Liver (tissue), 3 donors: ENCODE measurements at regions not wholly inside any gene's neighbourhood (a gene's known extent, or its start where the extent isn't known, plus 50 kb on each side); places are given as distances from the start of the nearest gene placed in this dataset.

Experiments
- EGR1 ChIP-seq, 2 donors: IDR thresholded peaks; 2 replicates each; pipeline ENCODE4 v1.6.1; 2016 to 2018; ENCODE audit warnings: antibody characterized with exemption in 2 of 2, low read depth in 2 of 2
- FOXA1 ChIP-seq: IDR thresholded peaks from 2 replicates; pipeline ENCODE4 v1.6.1; 2016; ENCODE audit warnings: antibody characterized with exemption
- GABPA ChIP-seq, 2 donors: IDR thresholded peaks in 1 of 2; conservative IDR thresholded peaks in 1 of 2; 2 replicates each; pipeline ENCODE4 v1.6.1; 2016; ENCODE audit warnings: antibody characterized with exemption in 2 of 2, mild to moderate bottlenecking in 1 of 2, moderate library complexity in 1 of 2
- JUND ChIP-seq, 2 donors: IDR thresholded peaks; 2 replicates each; pipeline ENCODE4 v1.6.1; 2016; ENCODE audit warnings: antibody characterized with exemption in 2 of 2
- TAF1 ChIP-seq: conservative IDR thresholded peaks from 2 replicates; pipeline ENCODE4 v1.6.1; 2016; ENCODE audit warnings: antibody characterized with exemption, mild to moderate bottlenecking
- TF ChIP-seq, protein P1 (sequence below): fragments of 150-350 bp; IDR thresholded peaks from 2 replicates; pipeline ENCODE4 v1.5.1; 2017; ENCODE audit warnings: improper control_type of control experiment, low read depth, low read length; ENCODE audit not compliant: missing input control
- TF ChIP-seq, protein P2 (sequence below): IDR thresholded peaks from 2 replicates; pipeline ENCODE4 v1.6.1; 2016; ENCODE audit warnings: antibody characterized with exemption, mild to moderate bottlenecking
- TF ChIP-seq, protein P3 (sequence below): IDR thresholded peaks from 2 replicates; pipeline ENCODE4 v1.6.1; 2016; ENCODE audit warnings: antibody characterized with exemption
- donor health status: healthy.
- donor health status: healthy.

DNA sequence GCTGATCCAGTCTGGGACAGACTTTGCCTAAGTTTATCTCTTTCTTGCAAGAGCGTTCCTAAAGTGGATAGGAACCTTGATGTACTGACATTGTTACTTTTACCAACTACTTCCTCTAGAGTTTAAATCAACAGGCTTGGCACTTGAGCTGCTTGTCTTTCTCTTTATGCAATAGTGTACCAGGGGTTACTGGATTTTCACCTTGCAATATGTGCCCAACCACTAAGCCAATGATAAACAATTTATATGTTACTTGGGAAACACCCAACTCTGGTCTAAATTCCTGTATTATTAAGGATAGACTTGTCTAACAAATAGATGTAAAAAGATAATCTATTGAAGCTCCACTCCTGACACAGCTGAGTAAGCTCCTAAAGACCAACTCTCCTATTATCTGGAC is 470.2 kb downstream of the SH2D4B start:
- TF ChIP-seq, protein P1, sequence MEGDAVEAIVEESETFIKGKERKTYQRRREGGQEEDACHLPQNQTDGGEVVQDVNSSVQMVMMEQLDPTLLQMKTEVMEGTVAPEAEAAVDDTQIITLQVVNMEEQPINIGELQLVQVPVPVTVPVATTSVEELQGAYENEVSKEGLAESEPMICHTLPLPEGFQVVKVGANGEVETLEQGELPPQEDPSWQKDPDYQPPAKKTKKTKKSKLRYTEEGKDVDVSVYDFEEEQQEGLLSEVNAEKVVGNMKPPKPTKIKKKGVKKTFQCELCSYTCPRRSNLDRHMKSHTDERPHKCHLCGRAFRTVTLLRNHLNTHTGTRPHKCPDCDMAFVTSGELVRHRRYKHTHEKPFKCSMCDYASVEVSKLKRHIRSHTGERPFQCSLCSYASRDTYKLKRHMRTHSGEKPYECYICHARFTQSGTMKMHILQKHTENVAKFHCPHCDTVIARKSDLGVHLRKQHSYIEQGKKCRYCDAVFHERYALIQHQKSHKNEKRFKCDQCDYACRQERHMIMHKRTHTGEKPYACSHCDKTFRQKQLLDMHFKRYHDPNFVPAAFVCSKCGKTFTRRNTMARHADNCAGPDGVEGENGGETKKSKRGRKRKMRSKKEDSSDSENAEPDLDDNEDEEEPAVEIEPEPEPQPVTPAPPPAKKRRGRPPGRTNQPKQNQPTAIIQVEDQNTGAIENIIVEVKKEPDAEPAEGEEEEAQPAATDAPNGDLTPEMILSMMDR: no peak
- no peak for TF ChIP-seq JUND (IDR thresholded peaks at IDR 0.05)
- TF ChIP-seq, protein P2, sequence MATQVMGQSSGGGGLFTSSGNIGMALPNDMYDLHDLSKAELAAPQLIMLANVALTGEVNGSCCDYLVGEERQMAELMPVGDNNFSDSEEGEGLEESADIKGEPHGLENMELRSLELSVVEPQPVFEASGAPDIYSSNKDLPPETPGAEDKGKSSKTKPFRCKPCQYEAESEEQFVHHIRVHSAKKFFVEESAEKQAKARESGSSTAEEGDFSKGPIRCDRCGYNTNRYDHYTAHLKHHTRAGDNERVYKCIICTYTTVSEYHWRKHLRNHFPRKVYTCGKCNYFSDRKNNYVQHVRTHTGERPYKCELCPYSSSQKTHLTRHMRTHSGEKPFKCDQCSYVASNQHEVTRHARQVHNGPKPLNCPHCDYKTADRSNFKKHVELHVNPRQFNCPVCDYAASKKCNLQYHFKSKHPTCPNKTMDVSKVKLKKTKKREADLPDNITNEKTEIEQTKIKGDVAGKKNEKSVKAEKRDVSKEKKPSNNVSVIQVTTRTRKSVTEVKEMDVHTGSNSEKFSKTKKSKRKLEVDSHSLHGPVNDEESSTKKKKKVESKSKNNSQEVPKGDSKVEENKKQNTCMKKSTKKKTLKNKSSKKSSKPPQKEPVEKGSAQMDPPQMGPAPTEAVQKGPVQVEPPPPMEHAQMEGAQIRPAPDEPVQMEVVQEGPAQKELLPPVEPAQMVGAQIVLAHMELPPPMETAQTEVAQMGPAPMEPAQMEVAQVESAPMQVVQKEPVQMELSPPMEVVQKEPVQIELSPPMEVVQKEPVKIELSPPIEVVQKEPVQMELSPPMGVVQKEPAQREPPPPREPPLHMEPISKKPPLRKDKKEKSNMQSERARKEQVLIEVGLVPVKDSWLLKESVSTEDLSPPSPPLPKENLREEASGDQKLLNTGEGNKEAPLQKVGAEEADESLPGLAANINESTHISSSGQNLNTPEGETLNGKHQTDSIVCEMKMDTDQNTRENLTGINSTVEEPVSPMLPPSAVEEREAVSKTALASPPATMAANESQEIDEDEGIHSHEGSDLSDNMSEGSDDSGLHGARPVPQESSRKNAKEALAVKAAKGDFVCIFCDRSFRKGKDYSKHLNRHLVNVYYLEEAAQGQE: no peak
- TF ChIP-seq TAF1: no peak
- TF ChIP-seq FOXA1: no peak
- no peak for TF ChIP-seq EGR1 (IDR thresholded peaks at IDR 0.05; ENCODE audit: low read depth in 2 of 2)
- no peak for TF ChIP-seq GABPA (IDR thresholded peaks at IDR 0.05 in 1 of 2, conservative IDR thresholded peaks at IDR 0.05 in 1 of 2)
- TF ChIP-seq, protein P3, sequence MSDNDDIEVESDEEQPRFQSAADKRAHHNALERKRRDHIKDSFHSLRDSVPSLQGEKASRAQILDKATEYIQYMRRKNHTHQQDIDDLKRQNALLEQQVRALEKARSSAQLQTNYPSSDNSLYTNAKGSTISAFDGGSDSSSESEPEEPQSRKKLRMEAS: no peak
